Liver (tissue), 7 donors: ENCODE measurements at regions not wholly inside any gene's neighbourhood (a gene's known extent, or its start where the extent isn't known, plus 50 kb on each side); places are given as distances from the start of the nearest gene placed in this dataset.
"Not testable (repeated sequence)": the region's sequence is repeated elsewhere in the genome, so short reads cannot be mapped to it uniquely, and the experiment has no call there.

ENCODE experiments used
- DNase-seq: peaks from one replicate; pipeline ENCODE4 v3.0.0-alpha.2; 2017; ENCODE audit warnings: low spot score
- H3K27ac ChIP-seq, 2 donors: one replicate each; pipeline ENCODE4 v1.7.0; 2013; ENCODE audit warnings: inconsistent platforms in 2 of 2, low read length in 2 of 2, control low read depth in 1 of 2, low read depth in 1 of 2, mild to moderate bottlenecking in 1 of 2
- H3K27me3 ChIP-seq, 4 donors: one replicate each; pipeline versions ENCODE4 v1.6.1 to v1.7.0; 2013; ENCODE audit warnings: low read length in 3 of 4, inconsistent platforms in 1 of 4, mild to moderate bottlenecking in 1 of 4, moderate library complexity in 1 of 4; ENCODE audit not compliant: control insufficient read depth in 4 of 4, insufficient read depth in 4 of 4
- H3K36me3 ChIP-seq, 4 donors: one replicate each; pipeline versions ENCODE4 v1.6.1 to v1.7.0; 2013; ENCODE audit warnings: low read length in 3 of 4, mild to moderate bottlenecking in 3 of 4, low read depth in 1 of 4, moderate library complexity in 1 of 4; ENCODE audit not compliant: control insufficient read depth in 4 of 4, insufficient read depth in 3 of 4
- H3K4me1 ChIP-seq, 4 donors: one replicate each; pipeline versions ENCODE4 v1.6.1 to v1.7.0; 2013; ENCODE audit warnings: low read length in 3 of 4, mild to moderate bottlenecking in 3 of 4, moderate library complexity in 1 of 4; ENCODE audit not compliant: control insufficient read depth in 4 of 4, insufficient read depth in 4 of 4
- H3K4me3 ChIP-seq, 3 donors: one replicate each; pipeline versions ENCODE4 v1.6.1 to v1.7.0; 2013; ENCODE audit warnings: low read length in 3 of 3, control low read depth in 1 of 3, low read depth in 1 of 3, mild to moderate bottlenecking in 1 of 3
- H3K9ac ChIP-seq, 2 donors: one replicate each; pipeline ENCODE4 v1.7.0; 2013; ENCODE audit warnings: low read length in 2 of 2, mild to moderate bottlenecking in 2 of 2, moderate library complexity in 2 of 2, control low read depth in 1 of 2, low read depth in 1 of 2
- H3K9me3 ChIP-seq, 4 donors: one replicate each; pipeline versions ENCODE4 v1.6.1 to v1.7.0; 2013; ENCODE audit warnings: low read length in 3 of 4; ENCODE audit not compliant: control insufficient read depth in 4 of 4
- FOXA2 ChIP-seq: IDR thresholded peaks from 2 replicates; pipeline ENCODE4 v1.6.1; 2016; ENCODE audit warnings: antibody characterized with exemption
- JUND ChIP-seq, 2 donors: IDR thresholded peaks; 2 replicates each; pipeline ENCODE4 v1.6.1; 2016; ENCODE audit warnings: antibody characterized with exemption in 2 of 2
- SP1 ChIP-seq: IDR thresholded peaks from 2 replicates; pipeline ENCODE4 v1.6.1; 2018; ENCODE audit warnings: antibody characterized with exemption, mild to moderate bottlenecking
- WGBS: extraction: QIAGEN DNeasy Blood & Tissue Kit; methylation state at CpG from one replicate; pipeline ENCODE4 v1.1.7; 2013; 5-methylcytosine and 5-hydroxymethylcytosine counted together
- TF ChIP-seq, protein P1 (sequence below): IDR thresholded peaks from 2 replicates; pipeline ENCODE4 v1.6.1; 2016; ENCODE audit warnings: antibody characterized with exemption
- TF ChIP-seq, protein P2 (sequence below): IDR thresholded peaks from 2 replicates; pipeline ENCODE4 v1.6.1; 2016; ENCODE audit warnings: antibody characterized with exemption
- donor health status: healthy.
- donor health status: healthy.
- donor health status: healthy.
- donor health status: healthy.

DNA sequence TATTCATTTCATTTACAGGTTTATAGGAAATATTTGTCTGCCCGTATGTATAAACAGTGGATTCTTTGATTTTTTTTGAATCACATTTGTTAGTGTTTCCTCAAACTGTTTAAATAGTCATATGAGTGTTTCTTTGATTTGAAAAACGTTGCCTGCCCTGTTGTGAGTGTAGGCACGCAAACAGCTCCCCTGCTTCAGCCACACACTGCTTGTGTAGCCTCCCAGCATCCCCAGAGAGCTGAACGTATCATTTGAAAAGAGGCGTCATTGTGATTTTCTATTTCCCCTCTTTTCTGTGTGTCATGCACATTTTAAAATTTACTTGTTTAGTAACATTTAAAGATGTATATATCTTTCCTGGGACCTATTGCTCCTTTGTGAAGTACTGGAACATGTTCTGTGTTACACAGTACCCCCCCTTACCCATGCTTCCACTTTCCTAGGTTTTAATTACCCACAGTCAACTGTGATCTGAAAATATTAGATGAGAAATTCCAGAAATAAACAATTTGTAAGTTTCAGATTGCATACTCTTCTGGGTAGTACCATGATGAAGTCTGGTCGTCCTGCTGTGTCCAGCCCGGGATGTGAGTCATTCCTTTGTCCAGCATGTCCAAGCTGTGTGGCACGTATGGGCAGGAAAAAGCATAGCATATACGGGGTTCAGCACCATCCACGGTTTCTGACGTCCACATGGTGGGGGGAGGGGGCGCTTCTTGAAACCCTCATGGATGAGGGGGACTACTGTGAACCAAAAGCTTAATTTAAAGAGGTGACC lies 78.7 kb downstream of the NPIPB11 start:
- DNase-seq, H3K4me3 ChIP-seq, H3K9ac ChIP-seq, H3K27ac ChIP-seq, H3K4me1 ChIP-seq, H3K27me3 ChIP-seq, H3K9me3 ChIP-seq: not testable (repeated sequence)
- WGBS: 79% methylated on average over 12 of the region's 12 CpGs
- peaks cover 2 to 10% (median 6%) of the 10 kb centered on the region in 4 donors for H3K36me3 ChIP-seq

GRCh38 chr16:29326164-29327125 lies 80.1 kb downstream of the NPIPB11 start:
- H3K27ac ChIP-seq, H3K36me3 ChIP-seq, H3K9ac ChIP-seq, DNase-seq, H3K27me3 ChIP-seq, H3K4me3 ChIP-seq, H3K4me1 ChIP-seq, H3K9me3 ChIP-seq: not testable (repeated sequence)
- WGBS: 85% methylated on average over 33 of the region's 34 CpGs

- not testable (repeated sequence) for H3K9ac ChIP-seq, H3K27ac ChIP-seq, H3K27me3 ChIP-seq, H3K9me3 ChIP-seq, H3K4me1 ChIP-seq, DNase-seq, H3K4me3 ChIP-seq
- 91% methylated on average over 6 of the region's 6 CpGs for WGBS
- peaks cover 0 to 17% (median 4%) of the 10 kb centered on the region in 4 donors for H3K36me3 ChIP-seq
These were observed 82.8 kb downstream of the NPIPB11 start for GRCh38 chr16:29323725-29324124.

DNA sequence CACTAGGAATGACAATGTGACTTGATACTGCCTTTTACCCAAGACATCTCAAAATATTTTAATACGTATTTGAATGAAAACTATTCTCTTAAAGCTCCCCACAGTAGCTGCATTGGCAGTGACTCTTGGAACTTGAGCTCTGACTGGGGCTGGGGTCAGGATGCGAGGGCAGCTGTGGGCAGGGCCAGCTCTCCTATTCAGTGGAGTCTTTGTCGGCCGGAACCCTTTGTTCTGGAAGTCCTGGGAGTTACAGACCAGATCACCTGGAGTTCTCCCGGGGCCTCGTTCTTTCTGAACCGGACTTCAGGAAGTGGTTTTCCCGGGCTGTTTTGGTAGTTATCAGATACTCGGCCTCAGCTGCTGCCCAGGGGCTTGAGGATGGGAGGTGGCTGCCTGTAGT lies 84.9 kb downstream of the NPIPB11 start:
- H3K27me3 ChIP-seq: no peaks in the 10 kb centered on the region
- H3K27ac ChIP-seq: no peak overlapping the region
- no peak overlapping the region for H3K4me3 ChIP-seq
- H3K9ac ChIP-seq: no peak overlapping the region
- DNase-seq: no peak
- TF ChIP-seq, protein P1, sequence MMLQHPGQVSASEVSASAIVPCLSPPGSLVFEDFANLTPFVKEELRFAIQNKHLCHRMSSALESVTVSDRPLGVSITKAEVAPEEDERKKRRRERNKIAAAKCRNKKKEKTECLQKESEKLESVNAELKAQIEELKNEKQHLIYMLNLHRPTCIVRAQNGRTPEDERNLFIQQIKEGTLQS: no peak
- TF ChIP-seq JUND (IDR thresholded peaks at IDR 0.05) (no peak), SP1 (no peak), FOXA2 (no peak)
- TF ChIP-seq, protein P2, sequence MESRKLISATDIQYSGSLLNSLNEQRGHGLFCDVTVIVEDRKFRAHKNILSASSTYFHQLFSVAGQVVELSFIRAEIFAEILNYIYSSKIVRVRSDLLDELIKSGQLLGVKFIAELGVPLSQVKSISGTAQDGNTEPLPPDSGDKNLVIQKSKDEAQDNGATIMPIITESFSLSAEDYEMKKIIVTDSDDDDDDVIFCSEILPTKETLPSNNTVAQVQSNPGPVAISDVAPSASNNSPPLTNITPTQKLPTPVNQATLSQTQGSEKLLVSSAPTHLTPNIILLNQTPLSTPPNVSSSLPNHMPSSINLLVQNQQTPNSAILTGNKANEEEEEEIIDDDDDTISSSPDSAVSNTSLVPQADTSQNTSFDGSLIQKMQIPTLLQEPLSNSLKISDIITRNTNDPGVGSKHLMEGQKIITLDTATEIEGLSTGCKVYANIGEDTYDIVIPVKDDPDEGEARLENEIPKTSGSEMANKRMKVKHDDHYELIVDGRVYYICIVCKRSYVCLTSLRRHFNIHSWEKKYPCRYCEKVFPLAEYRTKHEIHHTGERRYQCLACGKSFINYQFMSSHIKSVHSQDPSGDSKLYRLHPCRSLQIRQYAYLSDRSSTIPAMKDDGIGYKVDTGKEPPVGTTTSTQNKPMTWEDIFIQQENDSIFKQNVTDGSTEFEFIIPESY: no peak
- H3K36me3 ChIP-seq: peaks cover 0 to 18% (median 4%) of the 10 kb centered on the region in 4 donors
- no peaks in the 10 kb centered on the region for H3K9me3 ChIP-seq
- H3K4me1 ChIP-seq: no peaks in the 10 kb centered on the region
- 85% methylated on average over 9 of the region's 9 CpGs for WGBS
